Epithelial cell of prostate (primary cell): ENCODE measurements at regions not wholly inside any gene's neighbourhood (a gene's known extent, or its start where the extent isn't known, plus 50 kb on each side); places are given as distances from the start of the nearest gene placed in this dataset.
"Not testable (repeated sequence)": the region's sequence is repeated elsewhere in the genome, so short reads cannot be mapped to it uniquely, and the experiment has no call there.

ENCODE experiments used
- DNase-seq: peaks from one replicate; pipeline ENCODE4 v3.0.0-alpha.2; 2011; ENCODE audit warnings: low read depth, low spot score
- H3K27ac ChIP-seq: fragments of 450-650 bp; 2 replicates; pipeline ENCODE4 v1.5.1; 2017; ENCODE audit warnings: mild to moderate bottlenecking

DNA sequence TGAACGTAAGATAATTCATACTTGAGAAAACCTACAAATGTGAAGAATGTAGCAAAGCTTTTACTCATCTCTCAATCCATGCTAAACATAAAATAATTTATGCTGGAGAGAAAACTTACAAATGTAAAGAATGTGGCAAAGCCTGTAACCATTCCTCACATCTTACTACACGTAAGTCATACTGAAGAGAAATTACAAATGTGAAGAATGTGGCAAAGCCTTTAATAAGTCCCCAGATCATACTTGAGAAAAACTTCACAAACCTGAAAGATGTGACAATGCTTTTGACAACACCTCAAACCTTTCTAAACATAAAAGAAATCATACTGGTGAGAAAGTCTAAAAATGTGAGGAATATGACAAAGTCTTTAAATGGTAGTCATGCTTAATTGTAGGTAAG is 89.4 kb downstream of the ZNF675 start:
- DNase-seq = no peak
- no peak overlapping the region for H3K27ac ChIP-seq

DNA sequence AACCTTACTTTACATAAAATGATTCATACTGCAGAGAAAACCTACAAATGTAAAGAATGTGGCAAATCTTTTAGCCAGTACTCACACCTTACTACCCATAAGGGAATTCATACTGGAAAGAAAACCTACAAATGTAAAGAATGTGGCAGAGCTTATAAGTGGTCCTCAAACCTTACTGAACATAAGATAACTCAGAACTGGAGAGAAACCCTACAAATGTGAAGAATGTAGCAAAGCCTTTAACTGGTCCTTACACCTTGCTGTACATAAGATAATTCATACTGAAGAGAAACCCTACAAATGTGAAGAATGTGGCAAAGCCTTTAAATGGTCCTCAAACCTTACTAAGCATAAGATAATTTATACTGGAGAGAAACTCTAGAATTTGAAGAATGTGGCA is 90.1 kb downstream of the ZNF675 start:
- no peak for DNase-seq
- H3K27ac ChIP-seq = no peak overlapping the region

DNA sequence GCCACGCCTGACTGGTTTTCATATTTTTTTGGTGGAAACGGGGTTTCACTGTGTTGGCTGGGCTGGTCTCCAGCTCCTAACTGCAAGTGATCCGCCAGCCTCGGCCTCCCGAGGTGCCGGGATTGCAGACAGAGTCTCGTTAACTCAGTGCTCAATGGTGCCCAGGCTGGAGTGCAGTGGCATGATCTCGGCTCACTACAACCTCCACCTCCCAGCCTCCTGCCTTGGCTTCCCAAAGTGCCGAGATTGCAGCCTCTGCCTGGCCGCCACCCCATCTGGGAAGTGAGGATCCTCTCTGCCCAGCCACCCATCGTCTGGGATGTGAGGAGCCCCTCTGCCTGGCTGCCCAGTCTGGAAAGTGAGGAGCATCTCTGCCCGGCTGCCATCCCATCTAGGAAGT is 92.7 kb downstream of the ZNF675 start:
- H3K27ac ChIP-seq, DNase-seq: not testable (repeated sequence)

DNA sequence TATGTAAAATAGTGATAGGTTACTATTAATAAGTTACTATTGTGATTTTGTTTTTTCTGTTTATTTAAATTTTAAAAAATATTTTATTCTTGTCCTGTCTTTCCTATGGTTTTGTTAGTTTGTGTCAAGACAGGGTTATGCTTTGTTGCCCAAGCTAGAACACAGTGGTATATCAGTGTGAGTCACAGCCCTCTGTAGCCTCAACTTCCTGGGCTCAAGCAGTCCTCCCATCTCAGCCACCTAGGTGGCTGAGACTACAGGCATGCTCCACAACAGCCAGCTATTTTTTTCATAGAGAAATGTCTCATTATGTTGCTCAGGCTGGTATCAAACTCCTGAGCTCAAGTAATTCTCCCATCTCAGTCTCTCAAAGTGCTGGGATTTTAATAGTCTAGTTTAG is 99.5 kb downstream of the ZNF675 start:
- no peak overlapping the region for H3K27ac ChIP-seq
- DNase-seq = no peak

DNA sequence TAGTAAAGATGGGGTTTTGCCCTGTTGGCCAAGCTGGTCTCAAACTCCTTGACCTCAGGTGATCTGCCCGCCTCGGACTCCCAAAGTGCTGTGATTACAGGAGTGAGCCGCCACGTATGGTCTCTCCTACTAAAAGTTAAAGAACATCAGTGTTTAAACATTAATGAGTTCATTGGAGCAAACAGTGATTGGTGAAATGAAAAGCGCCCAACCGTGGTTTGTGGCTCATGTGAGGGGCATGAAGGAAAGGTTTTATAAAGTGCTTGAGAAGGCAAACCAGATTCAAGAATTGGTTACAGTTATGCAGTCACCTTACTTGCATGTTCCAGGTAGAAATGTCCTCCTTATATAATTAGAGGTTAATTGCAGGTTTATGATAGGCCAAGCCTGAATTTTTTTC is 109.5 kb downstream of the ZNF675 start:
- H3K27ac ChIP-seq = no peak overlapping the region
- no peak for DNase-seq

DNA sequence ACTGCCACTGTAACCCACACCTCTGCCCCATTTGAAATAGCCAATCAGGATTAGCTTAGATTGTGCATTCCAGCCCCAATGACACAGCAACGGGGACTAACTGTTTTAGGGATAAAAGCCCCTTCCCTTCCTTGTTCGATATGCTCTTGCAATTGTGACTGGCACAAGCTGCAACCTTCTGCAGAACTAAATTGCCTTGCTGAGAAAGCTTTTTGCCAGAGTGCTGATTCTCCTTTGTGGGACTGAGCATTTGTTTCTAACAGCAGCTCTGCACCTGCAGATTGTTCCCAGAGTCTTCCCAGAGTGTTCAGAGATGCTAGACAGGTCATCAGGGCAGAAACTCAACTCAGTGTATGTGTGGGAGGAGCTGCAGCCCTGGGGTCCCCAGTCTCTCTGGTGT is 115.8 kb downstream of the ZNF675 start:
- DNase-seq = no peak
- no peak overlapping the region for H3K27ac ChIP-seq

DNA sequence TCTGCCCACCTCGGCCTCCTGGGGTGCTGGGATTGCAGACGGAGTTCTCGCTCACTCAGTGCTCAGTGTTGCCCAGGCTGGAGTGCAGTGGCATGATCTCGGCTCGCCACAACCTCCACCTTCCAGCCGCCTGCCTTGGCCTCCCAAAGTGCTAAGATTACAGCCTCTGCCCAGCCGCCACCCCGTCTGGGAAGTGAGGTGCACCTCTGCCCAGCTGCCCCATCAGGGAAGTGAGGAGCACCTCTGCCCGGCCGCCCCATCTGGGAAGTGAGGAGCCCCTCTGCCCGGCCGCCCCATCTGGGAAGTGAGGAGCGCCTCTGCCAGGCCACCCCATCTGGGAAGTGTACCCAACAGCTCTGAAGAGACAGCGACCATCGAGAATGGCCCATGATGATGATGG is 118.9 kb downstream of the ZNF675 start:
- not testable (repeated sequence) for DNase-seq

DNA sequence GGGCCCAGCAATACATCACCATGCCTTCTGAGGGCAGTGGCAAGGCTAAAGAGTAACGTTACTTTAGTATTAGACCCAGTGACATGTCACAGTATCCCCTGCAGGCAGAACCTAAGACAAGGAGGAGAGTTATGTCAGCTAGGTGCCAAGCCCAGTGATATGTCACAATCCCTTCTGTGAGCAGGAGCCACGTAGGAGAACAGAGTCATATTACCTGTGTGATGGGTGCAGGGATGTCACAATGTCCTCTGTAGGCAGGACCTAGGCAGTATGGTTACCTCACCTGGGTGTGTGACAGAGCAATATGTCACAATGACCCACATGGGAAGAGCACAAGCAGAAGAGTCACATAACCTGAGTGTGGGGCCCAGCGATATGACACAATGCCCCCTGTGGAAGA is 121.8 kb downstream of the ZNF675 start:
- no peak for DNase-seq
- H3K27ac ChIP-seq = no peak overlapping the region

More for the DNA sequence above, 118.9 kb downstream of the ZNF675 start:
- not testable (repeated sequence) for H3K27ac ChIP-seq

DNA sequence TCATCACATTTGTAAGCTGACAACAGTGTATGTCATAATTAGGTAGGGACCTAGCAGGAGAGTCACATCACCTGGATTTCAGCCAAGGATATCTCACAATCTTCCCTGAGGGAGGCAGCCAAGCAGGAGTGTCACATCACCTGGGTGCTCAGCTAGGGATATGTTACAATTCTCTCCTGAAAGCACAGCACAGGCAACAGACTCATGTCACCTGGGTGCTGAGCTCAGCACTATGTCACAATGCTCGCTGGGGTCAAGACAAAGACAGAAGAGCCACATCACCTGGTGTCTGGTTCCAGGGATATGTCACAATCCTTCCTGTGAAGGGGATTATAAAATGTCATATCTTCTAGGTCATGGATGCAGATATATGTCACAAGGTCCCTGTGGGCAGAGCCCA is 123.7 kb downstream of the ZNF675 start:
- H3K27ac ChIP-seq = no peak overlapping the region
- DNase-seq = no peak

DNA sequence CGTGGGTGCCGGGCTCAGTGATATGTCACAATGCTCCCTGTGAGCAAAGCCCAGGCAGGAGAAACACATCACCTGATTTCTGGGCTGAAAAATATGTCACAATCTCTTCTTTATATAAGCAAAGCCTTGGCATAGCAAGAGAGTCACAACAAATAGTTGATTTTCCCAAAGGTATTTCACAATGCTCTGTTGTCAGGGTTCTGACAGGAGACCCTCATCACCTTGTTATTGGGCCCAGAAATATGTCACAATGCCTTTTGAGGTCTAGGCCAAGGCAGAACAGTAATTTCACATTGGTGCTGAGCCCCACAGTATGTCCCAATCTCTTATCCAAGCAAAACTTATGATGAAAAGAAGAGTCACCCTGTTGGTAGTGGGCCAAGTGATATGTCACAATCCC is 125.7 kb downstream of the ZNF675 start:
- no peak for DNase-seq
- H3K27ac ChIP-seq = no peak overlapping the region

DNA sequence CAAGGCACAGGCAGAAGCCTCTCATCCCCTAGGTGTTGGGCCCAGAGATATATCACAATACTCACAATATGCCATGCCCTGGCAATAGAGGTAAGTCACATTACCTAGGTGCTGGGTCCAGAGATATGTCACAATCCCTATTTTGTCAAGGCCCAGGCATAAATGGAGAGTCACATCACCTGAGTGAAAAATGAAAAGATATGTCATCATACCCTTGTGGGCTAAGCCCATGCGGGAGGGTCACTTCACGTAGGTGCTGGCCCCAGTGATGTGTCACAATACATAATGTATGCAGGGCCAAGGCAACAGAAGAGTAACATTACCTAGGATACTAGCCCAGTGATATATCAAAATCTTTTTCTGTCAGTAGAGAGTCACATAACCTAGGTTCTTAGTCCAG is 127.0 kb downstream of the ZNF675 start:
- no peak overlapping the region for H3K27ac ChIP-seq
- no peak for DNase-seq

DNA sequence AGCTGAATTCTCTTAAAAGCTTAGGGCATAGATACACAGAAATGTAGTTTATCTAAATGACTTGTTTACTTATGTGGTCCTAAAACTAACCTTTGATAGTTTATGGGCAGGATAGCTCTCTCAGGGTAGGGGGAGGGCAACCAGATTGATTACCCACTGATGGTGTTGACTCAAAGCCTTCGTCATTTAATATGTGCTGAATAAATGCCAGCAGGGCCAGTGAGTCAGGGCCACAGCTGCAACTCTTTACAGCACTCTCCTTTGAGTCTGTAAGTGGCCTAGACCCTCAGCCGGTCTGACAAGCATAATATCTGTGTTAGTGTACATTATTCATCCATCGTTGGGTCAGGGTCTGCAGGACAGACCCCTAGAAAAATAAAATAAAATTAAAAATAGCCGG is 128.5 kb downstream of the ZNF675 start:
- DNase-seq = no peak
- H3K27ac ChIP-seq = no peak overlapping the region

DNA sequence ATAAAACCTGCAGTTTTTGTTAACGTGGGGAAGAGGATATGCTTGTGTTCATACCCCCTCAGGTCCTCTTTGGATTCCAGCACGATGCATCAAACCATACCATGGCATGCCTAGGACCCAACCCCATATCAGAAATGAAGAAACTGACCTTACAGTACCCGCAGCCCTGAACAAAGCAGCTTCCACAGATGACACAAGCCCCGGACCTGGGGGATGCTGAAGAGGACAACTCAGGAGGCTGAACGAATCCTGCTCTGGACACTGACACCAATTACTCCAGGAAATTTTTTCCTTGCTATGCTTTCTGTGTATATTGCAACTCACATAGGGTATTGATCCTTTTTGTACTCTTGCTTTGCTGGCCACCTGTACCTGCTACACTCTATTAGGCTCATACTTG is 129.6 kb downstream of the ZNF675 start:
- no peak overlapping the region for H3K27ac ChIP-seq
- DNase-seq = no peak

DNA sequence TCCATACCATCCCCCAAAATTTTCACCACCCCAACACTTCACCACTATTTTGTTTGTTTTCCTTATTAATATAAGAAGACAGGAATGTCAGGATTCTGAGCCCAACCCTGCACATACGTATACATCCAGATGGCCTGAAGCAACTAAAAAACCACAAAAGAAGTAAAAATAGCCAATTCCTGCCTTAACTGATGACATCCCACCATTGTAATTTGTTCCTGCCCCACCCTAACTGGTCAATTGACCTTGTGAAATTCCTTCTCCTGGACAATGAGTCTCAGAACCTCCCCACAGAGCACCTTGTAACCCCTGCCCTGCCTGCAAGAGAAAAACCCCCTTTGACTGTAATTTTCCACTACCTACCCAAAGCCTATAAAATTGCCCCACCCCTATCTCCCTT is 132.5 kb downstream of the ZNF675 start:
- H3K27ac ChIP-seq = peak overlapping the region; percentile 73
- no peak for DNase-seq

DNA sequence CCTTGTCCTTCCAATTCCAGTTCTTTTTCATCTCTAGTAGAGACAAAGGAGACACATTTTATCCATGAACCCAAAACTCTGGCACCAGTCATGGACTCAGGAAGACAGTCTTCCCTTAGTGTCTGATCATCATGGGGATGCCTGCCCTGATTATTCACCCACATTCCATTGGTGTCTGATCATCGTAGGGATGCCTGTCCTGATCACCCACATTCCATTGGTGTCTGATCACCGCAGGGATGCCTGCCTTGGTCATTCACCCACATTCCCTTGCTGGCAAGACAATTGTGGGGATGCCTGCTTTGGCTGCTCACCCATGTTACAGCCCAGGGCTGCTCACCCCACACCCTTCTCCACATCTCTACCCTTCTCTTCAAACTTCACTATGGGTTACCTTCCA is 136.9 kb downstream of the ZNF675 start:
- DNase-seq = peak; percentile 64
- H3K27ac ChIP-seq = peak overlapping the region; percentile 96

DNA sequence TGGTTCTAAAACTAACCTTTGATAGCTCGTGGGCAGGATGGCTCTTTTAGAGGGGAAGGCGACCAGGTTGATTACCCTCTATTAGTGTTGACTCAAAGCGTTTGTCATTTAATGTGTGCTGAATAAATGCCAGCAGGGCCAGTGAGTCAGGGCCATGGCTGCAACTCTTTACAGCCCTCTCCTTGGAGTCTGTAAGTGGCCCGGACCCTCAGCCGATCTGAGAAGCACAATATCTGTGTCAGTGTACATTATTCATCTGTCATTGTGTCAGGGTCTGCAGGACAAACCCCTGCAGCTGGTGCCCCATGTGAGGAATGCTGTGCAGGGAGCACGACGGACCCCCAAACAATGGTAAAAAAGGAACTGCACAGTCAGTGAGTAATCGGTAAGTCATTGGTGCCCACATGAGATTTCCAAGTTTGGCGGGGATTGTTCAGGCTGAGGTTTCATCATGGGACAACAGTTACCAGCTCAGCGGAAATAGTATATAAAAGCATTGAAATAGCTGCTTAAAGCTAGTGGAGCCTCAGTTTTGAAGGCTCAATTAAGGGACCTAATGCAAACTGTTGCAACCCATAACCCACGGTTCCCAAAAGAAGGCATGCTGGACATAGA is 139.1 kb downstream of the ZNF675 start:
- no peak for DNase-seq
- H3K27ac ChIP-seq = peak overlapping the region; percentile 96

DNA sequence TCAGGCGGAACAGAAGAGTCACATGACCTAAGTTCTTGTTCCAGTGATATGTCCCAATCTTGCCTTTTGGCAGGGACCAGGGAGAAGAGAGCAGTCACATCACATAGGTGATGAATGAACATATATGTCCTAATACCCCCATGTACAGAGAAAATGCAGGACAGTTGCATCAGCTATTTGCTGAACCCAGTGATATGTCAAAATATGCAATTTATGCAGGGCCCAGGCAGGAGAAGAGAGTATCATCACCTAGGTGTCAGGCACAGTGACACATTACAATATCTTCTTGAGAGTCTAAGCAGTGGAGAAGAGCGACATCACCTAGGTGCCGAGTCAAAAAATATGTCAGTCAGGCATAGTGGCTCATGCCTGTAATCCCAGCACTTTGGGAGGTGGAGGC is 139.9 kb downstream of the ZNF675 start:
- peak overlapping the region; percentile 1 for H3K27ac ChIP-seq
- DNase-seq = no peak

DNA sequence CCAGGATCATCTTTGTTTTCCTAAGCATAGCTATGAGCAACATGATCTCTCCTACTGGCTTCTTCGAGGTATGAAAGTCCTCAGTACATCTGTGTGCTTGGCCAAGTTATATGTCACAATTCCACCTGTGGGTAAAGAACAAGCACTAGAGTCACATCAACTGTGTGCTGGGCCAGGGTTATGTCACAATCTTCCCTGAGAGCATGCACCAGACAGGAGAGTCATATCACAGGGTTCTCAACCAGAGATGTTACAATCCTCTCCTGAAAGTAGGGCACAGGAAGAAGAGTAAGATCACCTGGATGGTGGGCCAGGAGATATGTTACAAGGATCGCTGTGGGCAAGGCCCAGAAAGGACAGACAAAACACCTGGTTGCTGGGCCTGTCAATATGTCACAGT is 143.7 kb downstream of the ZNF675 start:
- DNase-seq = no peak
- H3K27ac ChIP-seq = no peak overlapping the region

DNA sequence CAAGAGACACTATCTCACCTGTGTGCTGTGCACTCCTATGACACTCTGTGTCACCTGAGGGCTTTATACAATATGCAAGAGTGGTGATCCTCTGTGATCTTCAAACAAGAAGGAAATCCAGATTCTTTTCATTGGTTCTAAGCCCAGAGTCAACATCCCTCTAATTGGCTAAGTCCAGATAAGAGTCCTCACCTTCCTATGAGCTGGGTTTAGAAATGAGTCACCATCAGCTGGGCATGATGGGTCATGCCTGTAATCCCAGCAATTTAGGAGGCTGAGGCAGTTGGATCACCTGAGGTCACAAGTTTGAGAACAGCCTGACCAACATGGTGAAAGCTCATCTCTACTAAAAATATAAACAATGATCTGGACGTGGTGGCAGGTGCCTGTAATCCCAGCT is 144.4 kb downstream of the ZNF675 start:
- DNase-seq = no peak
- H3K27ac ChIP-seq = no peak overlapping the region

DNA sequence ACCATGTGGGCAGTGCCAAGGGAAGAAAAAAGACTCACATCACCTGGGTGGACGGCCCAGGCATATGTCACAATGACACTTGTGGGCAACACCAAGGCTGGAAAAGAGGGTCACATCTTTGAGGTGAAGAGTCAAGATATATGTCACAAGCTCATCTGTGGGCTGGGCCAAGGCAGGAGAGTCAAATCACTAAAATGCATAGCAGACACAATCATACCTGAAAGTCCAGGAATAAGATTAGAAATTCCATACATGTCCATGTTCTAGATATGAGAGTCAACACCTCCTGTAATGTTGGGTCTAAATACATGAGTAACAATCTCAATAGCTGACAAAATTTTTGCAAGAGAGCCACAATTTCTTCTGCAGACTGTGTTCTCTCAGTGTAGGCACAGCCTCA is 145.0 kb downstream of the ZNF675 start:
- no peak for DNase-seq
- H3K27ac ChIP-seq = no peak overlapping the region

DNA sequence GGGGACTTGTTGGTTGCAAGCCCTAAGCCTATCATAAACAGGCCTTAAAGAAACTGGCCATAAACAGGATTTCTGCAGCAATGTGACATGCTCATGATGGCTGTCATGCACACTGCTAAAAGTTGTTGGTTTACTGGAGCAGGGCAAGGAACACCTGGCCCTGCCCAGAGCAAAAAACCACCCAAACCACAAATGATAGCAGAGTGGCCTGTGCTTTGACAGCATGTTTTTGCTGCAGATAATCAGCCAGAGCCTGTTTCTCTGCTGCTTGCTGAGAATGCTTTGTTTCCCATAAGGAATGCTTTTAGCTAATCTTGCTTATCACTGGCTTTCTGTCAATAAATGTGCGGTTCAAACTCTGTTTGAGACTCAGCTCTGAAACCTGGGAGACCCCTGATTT is 144.9 kb upstream of the ZNF91 start:
- not testable (repeated sequence) for H3K27ac ChIP-seq, DNase-seq

DNA sequence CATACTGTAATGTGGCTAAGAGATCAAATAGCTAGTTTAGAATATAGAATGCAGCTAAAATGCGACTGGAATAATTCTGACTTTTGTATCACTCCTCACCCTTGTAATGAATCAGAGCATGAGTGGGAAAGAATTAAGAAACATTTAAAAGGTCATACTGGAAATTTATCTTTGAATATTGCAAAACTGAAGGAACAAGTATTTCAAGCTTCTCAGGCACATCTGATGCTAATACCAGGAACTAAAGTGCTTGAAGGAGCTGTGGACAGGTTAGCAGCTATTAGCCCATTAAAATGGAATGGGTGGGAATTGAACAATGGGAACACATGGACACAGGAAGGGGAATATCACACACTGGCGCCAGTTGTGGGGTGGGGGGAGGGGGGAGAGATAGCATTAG is 144.2 kb upstream of the ZNF91 start:
- peak overlapping the region; percentile 10 for H3K27ac ChIP-seq
- DNase-seq = no peak

DNA sequence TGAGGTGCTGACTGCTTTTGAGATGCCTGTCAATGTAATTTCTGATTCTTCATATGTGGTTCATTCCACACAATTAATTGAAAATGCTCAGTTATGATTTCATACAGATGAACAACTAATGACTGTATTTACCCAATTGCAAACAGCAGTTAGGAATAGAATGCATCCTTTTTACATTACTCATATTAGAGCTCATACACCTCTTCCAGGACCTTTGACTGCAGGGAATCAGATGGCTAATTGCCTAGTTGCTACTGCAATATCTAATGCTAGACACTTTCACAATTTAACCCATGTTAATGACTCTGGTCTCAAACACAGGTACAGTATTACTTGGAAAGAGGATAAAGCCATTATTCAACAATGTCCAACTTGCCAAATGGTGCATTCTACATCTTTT is 141.9 kb upstream of the ZNF91 start:
- not testable (repeated sequence) for DNase-seq

More for the DNA sequence above, 141.9 kb upstream of the ZNF91 start:
- peak overlapping the region; percentile 37 for H3K27ac ChIP-seq
